NCI-H187 (cell line): ENCODE measurements at regions not wholly inside any gene's neighbourhood (a gene's known extent, or its start where the extent isn't known, plus 50 kb on each side); places are given as distances from the start of the nearest gene placed in this dataset.
A peak's percentile ranks its signal among the peaks of the same experiment; 100 is the strongest.

Experiments used
- DNase-seq, 2 experiments: peaks; one replicate each; lab custom pipeline; 2025; lab: John Stamatoyannopoulos, UW

DNA sequence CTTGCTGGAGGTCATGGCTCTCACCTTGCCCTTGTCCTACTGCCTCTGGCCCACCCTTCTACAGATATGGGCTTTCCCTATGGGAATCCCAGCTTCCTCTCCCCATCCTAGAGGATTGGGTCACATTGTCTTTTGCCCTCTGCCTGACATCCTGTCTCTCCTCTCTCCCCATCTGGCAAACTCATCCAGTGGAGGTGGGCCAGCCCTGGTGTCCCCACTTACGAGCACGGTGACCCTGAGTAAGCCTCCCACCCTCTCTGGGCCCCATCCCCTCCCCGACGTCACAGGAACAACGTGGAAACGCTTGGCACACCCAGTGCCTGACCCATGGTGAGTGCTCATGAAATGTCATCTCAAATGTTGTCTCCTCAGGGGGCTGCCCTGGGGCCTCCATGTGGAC is 56.1 kb upstream of the ID3 start:
- DNase-seq, result no peak

DNA sequence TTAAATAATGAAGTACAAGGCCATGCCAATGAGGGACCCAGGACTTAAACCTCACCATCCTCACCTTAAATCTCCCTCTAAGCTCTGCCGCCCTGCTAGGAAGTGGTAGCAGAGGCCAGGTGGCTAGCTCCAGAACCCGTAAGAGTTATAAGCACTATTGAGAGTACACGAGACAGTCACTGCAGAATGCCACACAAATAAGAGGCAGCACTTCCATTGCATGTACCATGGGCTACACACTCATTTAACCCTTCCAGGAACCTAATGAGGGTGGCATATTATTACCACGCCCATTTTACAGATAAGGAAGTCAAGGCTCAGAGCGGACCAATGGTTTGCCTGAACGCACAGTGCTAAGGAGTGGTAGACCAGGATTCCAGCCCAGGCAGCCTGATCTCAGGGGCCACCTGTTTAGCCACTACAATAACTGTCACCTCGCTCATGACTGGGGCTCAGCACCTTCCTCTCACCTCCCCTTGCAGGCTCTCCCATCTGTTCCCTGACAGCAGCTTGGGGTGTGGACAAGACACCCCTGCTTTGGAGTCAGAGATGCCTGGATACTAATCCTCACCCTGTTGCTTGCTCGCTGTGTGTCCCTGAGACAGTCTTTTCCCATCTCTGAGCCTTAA is 54.8 kb upstream of the ID3 start:
- no peak for DNase-seq

DNA sequence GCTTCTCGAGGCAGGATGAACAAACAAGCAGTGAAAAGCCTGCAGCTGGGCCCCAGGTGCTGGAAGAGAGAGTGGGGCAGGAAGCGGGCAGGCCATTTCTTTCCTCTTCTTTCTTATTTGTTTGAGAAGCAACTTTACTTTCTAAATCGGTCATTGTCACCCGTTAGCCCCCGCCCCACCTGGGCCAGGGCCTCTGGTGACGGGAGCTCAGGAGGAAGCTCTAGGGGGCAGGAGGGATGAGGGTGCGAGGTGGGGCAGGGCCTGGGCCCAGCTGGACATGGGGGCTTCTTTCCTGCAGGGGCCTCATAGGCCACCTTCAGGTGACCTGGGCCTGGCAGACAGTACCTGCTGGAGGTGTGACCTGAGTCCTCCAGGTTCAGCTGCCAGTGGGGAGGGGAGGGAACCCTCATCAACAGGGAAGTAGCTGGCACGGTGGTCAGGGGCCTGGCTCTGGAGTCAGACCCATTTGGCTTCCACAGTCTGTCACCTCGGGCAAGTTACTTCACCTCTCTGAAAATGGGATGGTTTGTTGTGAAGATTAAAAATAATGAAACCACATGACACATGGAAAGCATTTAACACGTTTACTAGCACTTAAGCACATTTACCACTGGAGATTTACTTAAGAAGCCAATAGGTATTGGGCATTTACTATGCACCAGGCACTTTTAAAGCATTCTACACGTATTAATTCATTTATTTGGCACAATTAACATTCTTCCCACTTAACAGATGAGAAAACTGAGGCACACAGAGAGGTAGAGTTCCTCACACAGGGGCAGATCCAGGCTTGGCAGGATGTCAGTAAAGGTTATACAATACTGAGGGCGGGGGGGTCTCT is 54.1 kb upstream of the ID3 start:
- no peak for DNase-seq

DNA sequence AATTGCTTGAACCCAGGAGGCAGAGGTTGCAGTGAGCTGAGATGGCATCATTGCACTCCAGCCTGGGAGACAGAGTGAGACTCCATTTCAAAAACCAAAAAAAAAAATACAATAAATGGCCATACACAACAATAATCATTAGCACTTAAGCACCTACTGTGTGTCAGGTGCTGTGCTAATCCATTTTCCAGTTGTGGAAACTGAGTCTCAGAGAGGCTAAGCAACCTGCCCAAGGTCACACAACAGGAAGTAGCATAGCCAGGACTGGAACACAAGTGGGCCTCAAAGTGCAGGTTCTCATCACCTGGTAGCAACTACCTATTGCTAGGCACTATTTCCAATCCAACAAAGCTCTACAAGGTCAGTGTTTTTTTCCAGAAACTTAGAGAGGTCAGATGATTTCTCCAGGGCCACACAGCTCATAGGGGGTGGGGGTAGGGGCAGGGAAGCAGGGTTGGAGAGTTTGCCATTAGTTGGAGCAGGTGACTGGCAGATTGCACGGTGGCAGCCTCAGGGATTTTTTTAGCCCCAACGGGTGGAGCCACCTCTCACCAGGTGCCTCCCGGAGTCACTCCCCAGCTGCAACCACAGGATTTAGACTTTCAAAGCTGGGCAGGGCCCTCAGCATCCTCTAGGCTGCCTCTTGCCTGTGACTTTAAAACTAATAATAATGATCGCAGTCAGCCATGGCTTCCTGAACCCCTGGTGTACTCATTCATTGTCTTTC is 52.5 kb upstream of the ID3 start:
- peak in 1 of 2 experiments; percentile 55 for DNase-seq

GRCh38 chr1:23610677-23611076 is 51.4 kb upstream of the ID3 start:
- no peak for DNase-seq

- no peak for DNase-seq
Measured at GRCh38 chr1:23609971-23610370, 50.7 kb upstream of the ID3 start.
